Body of pancreas (tissue), 4 donors: ENCODE measurements at regions not wholly inside any gene's neighbourhood (a gene's known extent, or its start where the extent isn't known, plus 50 kb on each side); places are given as distances from the start of the nearest gene placed in this dataset.

Source experiments
- ATAC-seq: fragments of 150-250 bp; one replicate; pipeline ENCODE4 v1.9.1; 2016
- DNase-seq, 4 donors: peaks; one replicate each; pipeline ENCODE4 v3.0.0-alpha.2; 2019
- H3K27ac ChIP-seq, 4 donors: fragments of 200-600 bp; sonication (generic); 1 replicate in 3 of 4; 2 replicates in 1 of 4; pipeline versions ENCODE4 v1.5.1 to v1.6.1; 2016 to 2019; ENCODE audit warnings: mild to moderate bottlenecking in 1 of 4, mixed read lengths in 1 of 4, moderate library complexity in 1 of 4
- H3K27me3 ChIP-seq, 2 donors: fragments of 200-600 bp; sonication (generic); one replicate each; pipeline ENCODE4 v1.6.0; 2016; ENCODE audit warnings: mild to moderate bottlenecking in 1 of 2
- H3K36me3 ChIP-seq, 2 donors: fragments of 200-600 bp; sonication (generic); replicated peaks in 1 of 2; 2 replicates each; pipeline ENCODE4 v1.5.1; 2016; ENCODE audit warnings: low read depth in 2 of 2; ENCODE audit not compliant: insufficient read depth in 1 of 2
- H3K4me1 ChIP-seq: fragments of 200-600 bp; sonication (generic); one replicate; pipeline ENCODE4 v1.6.0; 2016
- H3K4me3 ChIP-seq, 2 donors: fragments of 200-600 bp; sonication (generic); 1 replicate in 1 of 2; 2 replicates in 1 of 2; pipeline ENCODE4 v1.5.1; 2016 to 2019
- H3K9me3 ChIP-seq, 3 donors: fragments of 200-600 bp; sonication (generic); 1 replicate in 2 of 3; 2 replicates in 1 of 3; pipeline ENCODE4 v1.5.1; 2016
- CTCF ChIP-seq, 7 experiments: fragments of 450-650 bp in 4 of 7; fragments of 200-600 bp in 3 of 7; sonication (generic) in 3 of 7; IDR thresholded peaks; one replicate each; pipeline ENCODE4 v1.5.1; 2016 to 2019; ENCODE audit warnings: antibody characterized with exemption in 7 of 7
- POLR2A ChIP-seq, 3 donors: fragments of 450-650 bp; IDR thresholded peaks; one replicate each; pipeline ENCODE4 v1.6.1; 2016; ENCODE audit warnings: antibody characterized with exemption in 3 of 3, mild to moderate bottlenecking in 2 of 3
- WGBS, 2 donors: methylation state at CpG; one replicate each; pipeline ENCODE4 v1.1.5; 2017; 5-methylcytosine and 5-hydroxymethylcytosine counted together
- intact Hi-C: fragments of 100-400 bp; cut with DNase I; formaldehyde crosslinking; loops from one replicate; pipeline ENCODE4 v1.15.1; 2023

- DNase-seq = no peak
- Histone ChIP-seq H3K36me3 (no peaks in the 10 kb centered on the region), H3K27ac (no peak overlapping the region), H3K9me3 (no peaks in the 10 kb centered on the region), H3K4me3 (no peak overlapping the region), H3K27me3 (no peaks in the 10 kb centered on the region), H3K4me1 (no peaks in the 10 kb centered on the region)
- no peak for TF ChIP-seq POLR2A (IDR thresholded peaks at IDR 0.05)
- intact Hi-C loops = no loop called here
- WGBS, 2 donors = 73 to 80% methylated on average over 1 of the region's 1 CpG
- no peak for ATAC-seq
Observed at GRCh38 chr7:18167815-18168214, 140.2 kb upstream of the PRPS1L1 start.

- H3K27me3 ChIP-seq = no peaks in the 10 kb centered on the region
- no peak for ATAC-seq
- H3K27ac ChIP-seq = no peak overlapping the region
- TF ChIP-seq POLR2A (IDR thresholded peaks at IDR 0.05) (no peak), CTCF (IDR thresholded peaks at IDR 0.05) (no peak)
- no peak overlapping the region for H3K4me3 ChIP-seq
- WGBS, 2 donors = 69 to 74% methylated on average over 7 of the region's 7 CpGs
- no peaks in the 10 kb centered on the region for H3K4me1 ChIP-seq
- no peaks in the 10 kb centered on the region for H3K9me3 ChIP-seq
- no peak for DNase-seq
- no peaks in the 10 kb centered on the region for H3K36me3 ChIP-seq
- intact Hi-C loops = no loop called here
Observed at GRCh38 chr7:18174996-18175395, 147.3 kb upstream of the PRPS1L1 start.

- DNase-seq (no peak), ATAC-seq (peak; percentile 45)
- no peaks in the 10 kb centered on the region for H3K27me3 ChIP-seq
- TF ChIP-seq POLR2A (IDR thresholded peaks at IDR 0.05) (no peak), CTCF (IDR thresholded peaks at IDR 0.05) (no peak)
- H3K4me1 ChIP-seq = no peaks in the 10 kb centered on the region
- no peak overlapping the region for H3K4me3 ChIP-seq
- H3K36me3 ChIP-seq = no peaks in the 10 kb centered on the region
- intact Hi-C loops = no loop called here
- whole genome bisulfite sequencing, 2 donors = 8 to 17% methylated on average over 2 of the region's 2 CpGs
- no peak overlapping the region for H3K27ac ChIP-seq
- H3K9me3 ChIP-seq = no peaks in the 10 kb centered on the region
Observed at GRCh38 chr7:18175801-18176450, 148.3 kb upstream of the PRPS1L1 start.

- Histone ChIP-seq H3K9me3 (no peaks in the 10 kb centered on the region), H3K4me3 (no peak overlapping the region), H3K27me3 (no peaks in the 10 kb centered on the region), H3K36me3 (no peaks in the 10 kb centered on the region), H3K27ac (no peak overlapping the region), H3K4me1 (no peaks in the 10 kb centered on the region)
- intact Hi-C loops = no loop called here
- no peak for TF ChIP-seq CTCF (IDR thresholded peaks at IDR 0.05)
- no peak for TF ChIP-seq POLR2A (IDR thresholded peaks at IDR 0.05)
- ATAC-seq (no peak), DNase-seq (no peak)
- 78 to 85% methylated on average over 5 of the region's 5 CpGs for WGBS, 2 donors
Observed at GRCh38 chr7:18177129-18177814, 149.6 kb upstream of the PRPS1L1 start.

- TF ChIP-seq POLR2A (IDR thresholded peaks at IDR 0.05) (no peak), CTCF (IDR thresholded peaks at IDR 0.05) (no peak)
- Histone ChIP-seq H3K4me3 (no peak overlapping the region), H3K27me3 (no peaks in the 10 kb centered on the region), H3K27ac (peak overlapping the region in 2 of 4 donors; percentile 24 to 28), H3K9me3 (no peaks in the 10 kb centered on the region), H3K4me1 (no peaks in the 10 kb centered on the region), H3K36me3 (no peaks in the 10 kb centered on the region)
- DNase-seq = peak in 1 of 4 donors; percentile 18
- 42 to 44% methylated on average over 7 of the region's 7 CpGs for WGBS, 2 donors
- intact Hi-C loops = no loop called here
- no peak for ATAC-seq
Observed at GRCh38 chr7:18177815-18178660, 150.4 kb upstream of the PRPS1L1 start.
